HPDE6-E6E7 (cell line): ENCODE measurements at regions not wholly inside any gene's neighbourhood (a gene's known extent, or its start where the extent isn't known, plus 50 kb on each side); places are given as distances from the start of the nearest gene placed in this dataset.

Experiments used
- DNase-seq: peaks from one replicate; pipeline ENCODE4 v3.0.0; 2011; ENCODE audit warnings: missing footprints; ENCODE audit errors: extremely low spot score

GRCh38 chr7:10860516-10860915 lies 113.2 kb upstream of the PHF14 start:
- peak; percentile 20 for DNase-seq

- no peak for DNase-seq
Measured at GRCh38 chr7:10863476-10863875, 110.2 kb upstream of the PHF14 start.

GRCh38 chr7:10874666-10875065 lies 99.0 kb upstream of the PHF14 start:
- DNase-seq, result no peak

- no peak for DNase-seq
Measured at GRCh38 chr7:10875080-10875479, 98.6 kb upstream of the PHF14 start.

GRCh38 chr7:10888861-10889260 lies 84.8 kb upstream of the PHF14 start:
- no peak for DNase-seq

GRCh38 chr7:10889266-10889898 lies 84.3 kb upstream of the PHF14 start:
- DNase-seq, result peak; percentile 22

GRCh38 chr7:10908600-10908999 lies 65.1 kb upstream of the PHF14 start:
- DNase-seq, result no peak

GRCh38 chr7:10910447-10910846 lies 63.2 kb upstream of the PHF14 start:
- DNase-seq, result no peak

- no peak for DNase-seq
Measured at GRCh38 chr7:10912077-10912476, 61.6 kb upstream of the PHF14 start.

- DNase-seq, result no peak
Measured at GRCh38 chr7:10913457-10913856, 60.2 kb upstream of the PHF14 start.

GRCh38 chr7:10918093-10918590 lies 55.5 kb upstream of the PHF14 start:
- DNase-seq, result no peak

GRCh38 chr7:10919923-10920322 lies 53.7 kb upstream of the PHF14 start:
- DNase-seq, result no peak
